CD4-positive, CD25-positive, alpha-beta regulatory T cell (primary cell): ENCODE measurements at regions not wholly inside any gene's neighbourhood (a gene's known extent, or its start where the extent isn't known, plus 50 kb on each side); places are given as distances from the start of the nearest gene placed in this dataset.

Experiments used
- ATAC-seq, 2 donors: fragments of 150-1000 bp; cut with Tn5 transposase; one replicate each; pipeline ENCODE4 v1.10.0; 2021; ENCODE audit warnings: low read depth in 2 of 2, moderate number of reproducible peaks in 2 of 2, moderate library complexity in 1 of 2
- DNase-seq, 3 donors: peaks; one replicate each; pipeline versions ENCODE4 v3.0.0 to v3.0.0-alpha.2; 2012 to 2022; ENCODE audit warnings: mixed read lengths in 1 of 3
- H3K27ac ChIP-seq: one replicate; pipeline ENCODE4 v1.7.0; 2013; ENCODE audit warnings: mild to moderate bottlenecking, low read length; ENCODE audit not compliant: insufficient read depth, poor library complexity, severe bottlenecking
- H3K27me3 ChIP-seq: one replicate; pipeline ENCODE4 v1.7.0; 2013; ENCODE audit warnings: low read length; ENCODE audit not compliant: control insufficient read depth, insufficient read depth
- H3K36me3 ChIP-seq: one replicate; pipeline ENCODE4 v1.7.0; 2013; ENCODE audit warnings: mild to moderate bottlenecking, low read length, moderate library complexity; ENCODE audit not compliant: control insufficient read depth, insufficient read depth
- H3K4me1 ChIP-seq: 2 replicates; pipeline ENCODE4 v1.7.0; 2013; ENCODE audit warnings: mild to moderate bottlenecking, low read length; ENCODE audit not compliant: insufficient read depth, control insufficient read depth, poor library complexity, severe bottlenecking
- H3K4me3 ChIP-seq: one replicate; pipeline ENCODE4 v1.7.0; 2013; ENCODE audit warnings: low read depth, mild to moderate bottlenecking, low read length, moderate library complexity
- H3K9me3 ChIP-seq, 2 experiments: 1 replicate in 1 of 2; 2 replicates in 1 of 2; pipeline ENCODE4 v1.7.0; 2013; ENCODE audit warnings: low read length in 2 of 2, mild to moderate bottlenecking in 1 of 2, moderate library complexity in 1 of 2; ENCODE audit not compliant: control insufficient read depth in 2 of 2
- H3K27ac Mint-ChIP-seq, 3 donors: one replicate each; pipeline ENCODE4 v1.8.0; 2020 to 2022; ENCODE audit warnings: mild to moderate bottlenecking in 3 of 3, mixed read lengths in 3 of 3, moderate library complexity in 2 of 3
- H3K27me3 Mint-ChIP-seq: one replicate; pipeline ENCODE4 v1.8.0; 2022; ENCODE audit warnings: mild to moderate bottlenecking, mixed read lengths
- H3K36me3 Mint-ChIP-seq: one replicate; pipeline ENCODE4 v1.8.0; 2020; ENCODE audit warnings: mixed read lengths
- H3K4me1 Mint-ChIP-seq, 4 donors: one replicate each; pipeline ENCODE4 v1.8.0; 2020 to 2022; ENCODE audit warnings: mixed read lengths in 4 of 4, mild to moderate bottlenecking in 1 of 4
- H3K4me3 Mint-ChIP-seq, 4 donors: one replicate each; pipeline ENCODE4 v1.8.0; 2020 to 2022; ENCODE audit warnings: mild to moderate bottlenecking in 4 of 4, mixed read lengths in 4 of 4, moderate library complexity in 3 of 4
- H3K9me3 Mint-ChIP-seq, 7 donors: one replicate each; pipeline ENCODE4 v1.8.0; 2020 to 2022; ENCODE audit warnings: mixed read lengths in 7 of 7, mild to moderate bottlenecking in 3 of 7, moderate library complexity in 2 of 7

DNA sequence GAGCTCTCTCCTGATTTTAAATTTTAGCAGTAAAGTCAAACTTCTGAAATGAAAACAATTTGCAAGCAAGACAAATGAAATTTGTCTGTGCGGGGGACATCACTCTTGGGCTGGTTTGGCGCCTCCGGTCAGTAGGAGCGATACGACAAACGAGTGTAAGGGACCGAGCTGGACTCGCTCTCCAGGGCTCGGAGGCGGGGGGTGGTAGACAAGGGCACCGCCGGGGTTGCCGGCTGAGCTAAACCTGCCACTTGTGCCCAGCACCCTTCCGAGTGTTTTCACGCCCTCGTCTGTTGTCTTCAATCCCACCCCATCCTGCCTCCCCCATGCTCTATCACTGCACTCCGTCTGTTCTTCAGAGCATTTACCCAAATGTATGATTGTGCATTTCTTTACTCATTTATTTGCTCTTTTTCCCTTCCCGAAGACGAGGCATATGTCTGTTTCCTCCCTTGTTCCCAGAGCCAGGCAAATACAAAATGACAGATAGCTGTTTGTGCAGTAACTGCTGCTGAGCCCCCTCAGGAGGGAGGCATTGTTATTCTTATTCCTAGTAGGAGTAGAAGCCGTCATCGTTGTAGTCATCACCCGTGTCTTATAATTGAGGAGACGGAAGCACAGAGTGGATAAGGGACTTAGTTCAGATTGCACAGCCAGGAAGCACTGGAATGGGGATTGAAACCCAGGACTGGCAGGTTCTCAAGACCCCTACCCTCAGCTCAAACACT, 62.8 kb upstream of the APCDD1L start:
- H3K27me3 Mint-ChIP-seq, result peaks cover 13% of the 10 kb centered on the region
- H3K36me3 Mint-ChIP-seq, result no peaks in the 10 kb centered on the region
- no peak overlapping the region for H3K27ac Mint-ChIP-seq
- Histone ChIP-seq H3K27me3 (no peaks in the 10 kb centered on the region), H3K36me3 (no peaks in the 10 kb centered on the region), H3K4me3 (no peak overlapping the region), H3K4me1 (no peaks in the 10 kb centered on the region), H3K27ac (no peak overlapping the region), H3K9me3 (no peaks in the 10 kb centered on the region)
- H3K4me1 Mint-ChIP-seq, result no peaks in the 10 kb centered on the region
- DNase-seq (no peak), ATAC-seq (no peak)
- H3K4me3 Mint-ChIP-seq, result no peak overlapping the region
- H3K9me3 Mint-ChIP-seq, result peaks cover 0 to 13% (median 2%) of the 10 kb centered on the region in 7 donors

DNA sequence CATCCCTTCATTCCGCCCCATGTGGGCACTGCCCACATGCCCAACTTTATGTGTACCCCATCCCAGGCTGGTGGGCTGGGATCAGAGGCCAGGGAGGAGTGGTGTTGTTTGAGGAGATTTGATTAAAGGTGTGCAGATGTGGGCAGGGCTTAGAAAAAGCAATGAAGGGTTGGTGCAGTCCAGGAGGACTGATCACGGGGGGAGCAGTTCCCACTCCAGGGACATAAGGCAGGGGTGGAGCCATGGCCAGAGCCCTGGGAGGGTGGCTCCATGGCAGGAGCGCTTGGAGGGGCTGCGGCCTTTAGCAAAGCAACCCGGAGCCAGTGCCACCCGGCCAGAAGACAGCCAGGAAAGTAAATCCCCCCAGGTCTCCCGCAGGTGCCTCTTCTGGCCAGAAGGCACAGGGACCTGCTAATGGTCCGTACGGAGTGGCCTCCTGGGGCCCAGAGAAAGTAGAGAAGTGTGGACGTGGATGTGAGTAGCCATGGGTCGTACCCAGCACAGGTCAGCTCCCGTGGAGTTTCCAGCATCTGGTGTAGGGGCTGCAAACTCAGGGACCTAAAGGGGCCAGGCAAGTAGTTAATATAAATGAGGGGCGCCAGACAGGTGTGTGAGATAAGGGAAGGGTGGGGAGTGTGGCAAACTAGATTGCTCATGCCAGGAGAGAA, 62.1 kb upstream of the APCDD1L start:
- Mint-ChIP-seq H3K4me3 (no peak overlapping the region), H3K27ac (no peak overlapping the region), H3K36me3 (no peaks in the 10 kb centered on the region), H3K27me3 (peaks cover 8% of the 10 kb centered on the region), H3K4me1 (no peaks in the 10 kb centered on the region), H3K9me3 (peaks cover 0 to 7% (median 0%) of the 10 kb centered on the region in 7 donors)
- no peak for ATAC-seq
- no peaks in the 10 kb centered on the region for H3K27me3 ChIP-seq
- H3K9me3 ChIP-seq, result no peaks in the 10 kb centered on the region
- no peaks in the 10 kb centered on the region for H3K4me1 ChIP-seq
- H3K4me3 ChIP-seq, result no peak overlapping the region
- no peak for DNase-seq
- no peaks in the 10 kb centered on the region for H3K36me3 ChIP-seq
- H3K27ac ChIP-seq, result no peak overlapping the region

DNA sequence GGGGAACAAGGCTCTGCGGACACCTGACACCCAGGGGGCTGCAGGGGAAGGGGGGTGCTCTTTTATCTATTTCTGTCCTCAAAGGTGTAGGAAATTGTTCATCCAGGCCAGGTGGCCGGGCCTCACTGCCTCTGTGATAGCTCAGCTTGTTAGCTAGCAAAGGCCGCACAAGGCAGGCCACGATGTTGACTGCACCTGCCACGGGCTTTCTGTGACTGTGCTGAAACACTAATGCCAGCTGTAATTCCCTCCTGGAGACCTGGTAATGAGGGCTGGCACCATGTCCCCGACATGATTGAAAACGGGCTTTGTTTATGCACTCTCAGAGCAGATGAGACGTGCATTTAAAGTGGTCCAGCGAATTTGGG, 61.4 kb upstream of the APCDD1L start:
- no peaks in the 10 kb centered on the region for H3K36me3 Mint-ChIP-seq
- ATAC-seq (no peak), DNase-seq (no peak)
- H3K27me3 Mint-ChIP-seq, result peaks cover 7% of the 10 kb centered on the region
- Histone ChIP-seq H3K9me3 (no peaks in the 10 kb centered on the region), H3K27ac (no peak overlapping the region), H3K27me3 (no peaks in the 10 kb centered on the region), H3K4me1 (no peaks in the 10 kb centered on the region), H3K36me3 (no peaks in the 10 kb centered on the region), H3K4me3 (no peak overlapping the region)
- H3K4me1 Mint-ChIP-seq, result no peaks in the 10 kb centered on the region
- H3K9me3 Mint-ChIP-seq, result peaks cover 0 to 7% (median 0%) of the 10 kb centered on the region in 7 donors
- no peak overlapping the region for H3K27ac Mint-ChIP-seq
- H3K4me3 Mint-ChIP-seq, result no peak overlapping the region

DNA sequence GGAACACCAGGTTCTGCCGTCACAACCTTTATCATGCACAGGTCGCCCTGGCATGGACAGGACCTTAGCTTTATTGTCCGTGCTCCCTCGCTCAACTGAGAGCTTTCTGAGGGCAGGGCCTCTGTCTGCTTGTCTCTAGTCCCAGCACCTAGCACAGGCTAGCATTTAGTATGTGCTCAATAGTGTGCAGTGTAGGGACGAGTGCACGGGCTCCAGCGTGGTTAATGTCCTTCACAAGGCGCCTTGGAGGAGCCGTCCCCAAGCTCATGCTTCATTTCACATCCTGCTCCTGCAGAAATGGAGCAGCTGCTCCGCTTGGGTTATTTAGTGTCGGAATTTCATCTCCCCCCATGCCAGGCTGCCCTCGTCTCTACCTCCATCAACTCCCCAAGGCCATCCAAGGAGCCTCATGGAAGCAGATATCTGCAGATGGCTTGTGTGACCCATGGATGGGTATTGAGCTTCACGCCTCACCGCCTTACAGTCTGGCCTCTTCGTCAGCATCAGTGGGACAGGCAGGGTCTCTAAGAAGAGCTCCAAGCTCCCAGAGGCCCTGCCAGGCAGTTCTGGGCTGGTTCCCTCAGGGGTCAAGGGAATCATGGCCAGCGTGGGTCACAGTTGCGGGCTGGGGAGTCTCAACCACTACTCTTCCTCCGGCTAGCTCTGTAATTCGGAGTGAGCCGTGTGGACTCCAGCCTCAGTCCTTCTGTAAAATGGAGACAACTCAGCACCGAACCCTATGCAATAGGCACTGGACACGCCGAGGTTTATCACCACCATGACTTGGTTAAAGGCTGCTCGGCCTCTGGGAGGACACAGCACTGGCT, 60.8 kb upstream of the APCDD1L start:
- no peak overlapping the region for H3K27ac Mint-ChIP-seq
- no peak for ATAC-seq

DNA sequence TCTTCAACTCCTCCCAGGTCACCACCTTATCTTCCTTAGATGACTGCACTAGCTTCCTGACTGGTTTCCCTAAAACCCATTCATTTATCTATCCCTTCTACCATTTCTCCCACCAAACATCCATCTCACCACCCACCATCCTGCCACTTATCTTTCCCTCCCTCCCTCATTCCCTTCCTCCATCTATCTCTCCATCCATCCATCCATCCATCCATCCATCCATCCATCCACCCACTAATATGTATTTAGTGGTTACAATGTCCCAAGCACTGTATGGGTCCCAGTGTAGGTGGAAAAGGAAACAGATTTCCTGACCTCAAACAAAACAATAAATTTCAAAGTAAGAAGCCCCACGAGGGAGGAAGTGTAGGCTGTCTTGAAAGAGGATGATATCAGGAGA, 59.3 kb upstream of the APCDD1L start:
- Mint-ChIP-seq H3K9me3 (peaks cover 0 to 4% (median 0%) of the 10 kb centered on the region in 7 donors), H3K27me3 (peaks cover 7% of the 10 kb centered on the region), H3K36me3 (no peaks in the 10 kb centered on the region), H3K4me1 (no peaks in the 10 kb centered on the region), H3K27ac (no peak overlapping the region), H3K4me3 (no peak overlapping the region)
- Histone ChIP-seq H3K4me3 (no peak overlapping the region), H3K4me1 (no peaks in the 10 kb centered on the region), H3K27ac (no peak overlapping the region), H3K36me3 (no peaks in the 10 kb centered on the region), H3K27me3 (no peaks in the 10 kb centered on the region), H3K9me3 (no peaks in the 10 kb centered on the region)
- ATAC-seq (no peak), DNase-seq (no peak)

More for the DNA sequence above, 60.8 kb upstream of the APCDD1L start:
- no peak for DNase-seq
- Mint-ChIP-seq H3K27me3 (peaks cover 7% of the 10 kb centered on the region), H3K9me3 (peaks cover 0 to 4% (median 0%) of the 10 kb centered on the region in 7 donors), H3K36me3 (no peaks in the 10 kb centered on the region), H3K4me1 (no peaks in the 10 kb centered on the region), H3K4me3 (no peak overlapping the region)
- H3K9me3 ChIP-seq, result no peaks in the 10 kb centered on the region
- no peaks in the 10 kb centered on the region for H3K36me3 ChIP-seq
- H3K4me1 ChIP-seq, result no peaks in the 10 kb centered on the region
- no peak overlapping the region for H3K27ac ChIP-seq
- H3K27me3 ChIP-seq, result no peaks in the 10 kb centered on the region
- no peak overlapping the region for H3K4me3 ChIP-seq

DNA sequence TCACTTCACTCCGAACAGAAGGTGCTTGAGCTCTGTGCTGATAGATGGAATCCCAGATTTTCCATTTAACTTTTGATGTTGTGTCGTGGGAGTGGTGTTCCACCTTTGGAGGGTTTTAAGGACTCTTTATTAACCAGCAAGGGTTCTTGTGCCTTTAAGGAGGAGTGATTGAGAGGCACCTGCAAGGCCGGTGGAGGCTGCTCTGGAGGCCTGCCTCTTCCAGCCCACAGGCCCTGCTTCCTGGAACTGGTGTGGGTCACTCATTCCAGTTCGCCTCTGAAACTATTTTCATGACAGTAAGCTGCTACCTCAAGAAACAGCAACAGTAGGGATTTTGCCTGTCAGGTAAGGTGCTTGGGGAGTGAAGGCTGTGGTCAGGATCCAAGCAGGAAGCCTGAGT, 58.8 kb upstream of the APCDD1L start:
- H3K4me3 ChIP-seq, result no peak overlapping the region
- Mint-ChIP-seq H3K27me3 (peaks cover 11% of the 10 kb centered on the region), H3K4me3 (no peak overlapping the region), H3K4me1 (no peaks in the 10 kb centered on the region), H3K27ac (no peak overlapping the region), H3K9me3 (peaks cover 0 to 4% (median 0%) of the 10 kb centered on the region in 7 donors), H3K36me3 (no peaks in the 10 kb centered on the region)
- H3K27me3 ChIP-seq, result no peaks in the 10 kb centered on the region
- no peak for DNase-seq
- no peaks in the 10 kb centered on the region for H3K36me3 ChIP-seq
- H3K27ac ChIP-seq, result no peak overlapping the region
- H3K9me3 ChIP-seq, result no peaks in the 10 kb centered on the region
- H3K4me1 ChIP-seq, result no peaks in the 10 kb centered on the region
- ATAC-seq, result no peak

DNA sequence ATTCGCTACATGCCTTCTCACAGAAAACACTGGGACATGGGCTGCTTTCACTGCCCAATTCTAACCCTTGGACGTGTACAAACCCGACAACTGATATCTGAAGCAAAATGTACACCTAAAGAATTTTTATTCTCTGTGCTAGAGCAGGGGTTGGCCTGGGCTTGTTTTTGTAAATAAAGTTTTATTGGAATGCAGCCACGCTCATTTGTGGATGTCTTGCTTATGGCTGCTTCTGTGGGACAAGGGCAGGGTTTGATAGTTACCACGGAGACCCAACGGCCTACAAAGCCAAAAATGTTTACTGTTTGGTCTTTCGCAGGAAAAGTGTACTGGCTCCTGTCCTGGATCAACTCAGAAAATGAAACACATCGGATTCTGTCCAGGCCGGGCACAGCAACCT, 58.1 kb upstream of the APCDD1L start:
- no peaks in the 10 kb centered on the region for H3K4me1 ChIP-seq
- no peaks in the 10 kb centered on the region for H3K36me3 ChIP-seq
- DNase-seq (no peak), ATAC-seq (no peak)
- H3K4me1 Mint-ChIP-seq, result no peaks in the 10 kb centered on the region
- no peak overlapping the region for H3K27ac Mint-ChIP-seq
- no peak overlapping the region for H3K4me3 ChIP-seq
- H3K36me3 Mint-ChIP-seq, result no peaks in the 10 kb centered on the region
- peaks cover 0 to 1% (median 0%) of the 10 kb centered on the region in 7 donors for H3K9me3 Mint-ChIP-seq
- H3K9me3 ChIP-seq, result no peaks in the 10 kb centered on the region
- no peak overlapping the region for H3K27ac ChIP-seq
- no peaks in the 10 kb centered on the region for H3K27me3 ChIP-seq
- no peak overlapping the region for H3K4me3 Mint-ChIP-seq
- peaks cover 11% of the 10 kb centered on the region for H3K27me3 Mint-ChIP-seq
